ENCODE measurements at regions not wholly inside any gene's neighbourhood (a gene's known extent, or its start where the extent isn't known, plus 50 kb on each side); places are given as distances from the start of the nearest gene placed in this dataset.

DNA sequence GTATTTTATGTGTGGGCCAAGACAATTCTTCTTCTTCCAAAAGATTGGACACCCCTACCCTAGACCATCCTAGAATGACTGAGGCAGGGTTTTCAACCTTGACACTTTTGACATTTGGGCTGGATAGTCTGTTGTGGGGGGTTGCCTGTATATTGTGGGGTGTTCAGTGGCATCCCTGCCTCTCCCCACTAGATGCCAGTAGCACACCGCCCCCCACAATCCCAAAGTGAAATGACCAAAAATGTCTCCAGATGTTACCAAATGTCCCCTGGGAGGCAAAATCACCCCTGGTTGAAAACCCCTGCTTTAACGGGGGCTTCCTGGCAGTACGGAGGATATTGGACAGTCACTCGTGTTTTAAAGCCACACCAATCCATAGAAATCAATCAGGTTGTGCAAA, 219.6 kb downstream of the PHETA1 start:
- TF ChIP-seq, protein P1, sequence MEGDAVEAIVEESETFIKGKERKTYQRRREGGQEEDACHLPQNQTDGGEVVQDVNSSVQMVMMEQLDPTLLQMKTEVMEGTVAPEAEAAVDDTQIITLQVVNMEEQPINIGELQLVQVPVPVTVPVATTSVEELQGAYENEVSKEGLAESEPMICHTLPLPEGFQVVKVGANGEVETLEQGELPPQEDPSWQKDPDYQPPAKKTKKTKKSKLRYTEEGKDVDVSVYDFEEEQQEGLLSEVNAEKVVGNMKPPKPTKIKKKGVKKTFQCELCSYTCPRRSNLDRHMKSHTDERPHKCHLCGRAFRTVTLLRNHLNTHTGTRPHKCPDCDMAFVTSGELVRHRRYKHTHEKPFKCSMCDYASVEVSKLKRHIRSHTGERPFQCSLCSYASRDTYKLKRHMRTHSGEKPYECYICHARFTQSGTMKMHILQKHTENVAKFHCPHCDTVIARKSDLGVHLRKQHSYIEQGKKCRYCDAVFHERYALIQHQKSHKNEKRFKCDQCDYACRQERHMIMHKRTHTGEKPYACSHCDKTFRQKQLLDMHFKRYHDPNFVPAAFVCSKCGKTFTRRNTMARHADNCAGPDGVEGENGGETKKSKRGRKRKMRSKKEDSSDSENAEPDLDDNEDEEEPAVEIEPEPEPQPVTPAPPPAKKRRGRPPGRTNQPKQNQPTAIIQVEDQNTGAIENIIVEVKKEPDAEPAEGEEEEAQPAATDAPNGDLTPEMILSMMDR (IDR thresholded peaks at IDR 0.05), result no peak
- TF ChIP-seq ZFX (IDR thresholded peaks at IDR 0.05; ENCODE audit: borderline replicate concordance), result no peak
